ENCODE measurements at regions not wholly inside any gene's neighbourhood (a gene's known extent, or its start where the extent isn't known, plus 50 kb on each side); places are given as distances from the start of the nearest gene placed in this dataset.

- no peak for DNase-seq (ENCODE audit: low read depth in 2 of 2)
These were observed 498.9 kb upstream of the MGMT start for GRCh38 chr10:128967980-128968756.

DNA sequence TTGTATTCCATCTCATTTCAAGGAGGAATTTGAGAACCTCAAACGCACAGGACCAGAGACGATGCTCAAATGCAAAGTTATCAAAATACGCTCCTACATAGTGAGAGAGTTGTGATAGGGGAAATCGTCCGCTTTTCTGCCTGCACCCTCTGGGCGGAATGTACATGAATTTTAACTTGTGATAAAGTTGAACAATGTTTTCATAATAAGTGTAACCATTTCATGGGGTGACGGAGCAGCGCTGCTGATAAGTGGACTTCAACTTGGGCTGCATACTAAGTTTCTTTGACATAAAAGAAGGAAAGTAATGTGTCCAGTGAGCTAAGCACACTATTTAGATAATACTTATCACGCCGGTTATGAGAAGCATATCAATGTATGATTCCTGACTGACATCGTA is 497.5 kb upstream of the MGMT start:
- DNase-seq (ENCODE audit: low read depth in 2 of 2), result no peak

- DNase-seq (ENCODE audit: low read depth in 2 of 2), result no peak
These were observed 495.5 kb upstream of the MGMT start for GRCh38 chr10:128971374-128972035.

GRCh38 chr10:128972036-128972405 is 495.0 kb upstream of the MGMT start:
- no peak for DNase-seq (ENCODE audit: low read depth in 2 of 2)

GRCh38 chr10:128973221-128973620 is 493.8 kb upstream of the MGMT start:
- no peak for DNase-seq (ENCODE audit: low read depth in 2 of 2)

- no peak for DNase-seq (ENCODE audit: low read depth in 2 of 2)
These were observed 490.2 kb upstream of the MGMT start for GRCh38 chr10:128976856-128977255.

DNA sequence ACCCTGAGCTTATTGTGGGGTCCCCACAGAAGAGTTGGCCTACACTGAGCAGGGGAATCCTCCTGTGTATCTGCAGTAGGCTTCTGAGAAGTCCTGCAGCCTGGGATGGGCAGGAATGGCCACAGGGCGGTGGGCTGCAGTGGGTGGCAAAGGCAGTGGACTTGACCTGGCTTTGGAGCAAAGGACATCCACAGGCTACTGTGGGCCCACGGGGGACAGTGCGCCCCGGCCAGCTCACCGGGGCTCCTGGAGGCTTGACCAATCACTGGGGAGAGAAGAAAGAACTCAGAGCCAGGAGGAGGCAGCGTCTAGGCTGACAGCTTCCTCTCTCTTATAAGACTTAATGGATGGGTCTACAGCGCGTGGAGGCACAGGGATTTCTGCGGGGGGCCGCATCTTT is 488.8 kb upstream of the MGMT start:
- DNase-seq (ENCODE audit: low read depth in 2 of 2), result no peak

- no peak for DNase-seq (ENCODE audit: low read depth in 2 of 2)
These were observed 487.6 kb upstream of the MGMT start for GRCh38 chr10:128979405-128979804.

GRCh38 chr10:128981251-128981650 is 485.8 kb upstream of the MGMT start:
- DNase-seq (ENCODE audit: low read depth in 2 of 2), result no peak

- no peak for DNase-seq (ENCODE audit: low read depth in 2 of 2)
These were observed 485.0 kb upstream of the MGMT start for GRCh38 chr10:128981881-128982615.

DNA sequence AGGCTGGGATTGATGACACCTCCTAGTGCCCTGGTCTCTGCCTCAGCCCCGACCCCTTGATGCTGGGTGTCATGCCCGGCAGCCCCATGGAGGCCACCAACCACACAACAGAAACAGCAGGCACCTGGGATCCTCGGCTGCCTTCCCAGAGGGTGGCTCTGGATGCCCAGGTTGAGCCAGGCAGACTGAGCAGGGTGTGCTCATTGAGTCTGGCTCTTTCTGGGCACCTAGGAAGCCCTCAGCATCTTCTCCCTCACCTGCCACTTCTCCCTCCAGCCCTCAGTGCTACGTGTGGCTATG is 484.5 kb upstream of the MGMT start:
- no peak for DNase-seq (ENCODE audit: low read depth in 2 of 2)

DNA sequence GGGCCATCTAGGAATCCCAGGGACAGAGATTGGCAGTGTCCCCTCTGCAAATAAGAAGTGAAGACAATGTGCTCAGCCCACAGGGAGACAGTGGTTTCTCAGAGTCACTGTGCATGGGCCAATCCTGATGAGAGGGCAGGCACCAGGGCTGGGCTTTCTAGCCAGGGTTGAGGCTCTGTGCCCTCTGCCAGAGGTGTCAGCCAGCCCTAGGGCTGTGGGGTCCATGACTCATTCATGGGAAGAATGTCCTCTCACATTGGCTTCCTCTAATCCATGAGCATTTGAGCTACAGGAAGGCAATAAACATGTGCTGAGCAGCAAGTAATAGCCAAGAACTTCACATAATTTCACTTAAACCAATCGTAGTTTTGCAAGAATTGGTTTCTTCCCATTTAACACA is 482.0 kb upstream of the MGMT start:
- no peak for DNase-seq (ENCODE audit: low read depth in 2 of 2)

- no peak for DNase-seq (ENCODE audit: low read depth in 2 of 2)
These were observed 476.1 kb upstream of the MGMT start for GRCh38 chr10:128990986-128991385.

GRCh38 chr10:128992770-128993169 is 474.3 kb upstream of the MGMT start:
- DNase-seq (ENCODE audit: low read depth in 2 of 2), result no peak

- DNase-seq (ENCODE audit: low read depth in 2 of 2), result no peak
These were observed 473.6 kb upstream of the MGMT start for GRCh38 chr10:128993443-128993842.

DNA sequence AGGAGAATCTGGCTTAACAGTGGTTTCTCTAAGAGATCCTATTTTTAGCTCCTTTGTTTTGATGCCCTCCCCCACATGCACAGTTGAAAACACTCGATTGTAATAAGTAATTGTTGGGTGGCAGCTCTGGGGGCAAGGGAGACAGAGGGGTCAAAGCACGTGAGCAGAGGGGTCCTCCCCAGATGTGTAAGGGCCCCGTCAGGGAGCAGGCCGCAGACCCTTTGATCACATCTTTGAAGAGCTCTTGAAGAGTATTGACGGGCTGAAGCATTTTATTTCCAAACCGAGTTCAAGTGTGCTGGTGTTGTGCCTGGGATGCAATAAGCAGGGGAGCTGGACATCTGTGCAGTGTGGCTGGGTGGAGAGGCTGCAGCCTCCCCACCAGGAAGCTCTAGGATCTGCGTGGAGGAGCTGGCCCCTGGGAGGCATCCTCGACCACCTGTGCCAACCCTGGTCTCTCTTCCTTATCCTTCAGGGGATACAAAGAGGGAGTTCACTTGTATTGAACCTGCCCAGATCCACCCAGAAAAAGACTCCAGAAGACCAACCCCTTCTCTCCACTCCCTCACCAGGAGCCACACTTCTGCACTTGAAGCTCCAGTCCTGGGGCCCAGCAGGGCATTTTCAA is 473.0 kb upstream of the MGMT start:
- DNase-seq (ENCODE audit: low read depth in 2 of 2), result no peak

DNA sequence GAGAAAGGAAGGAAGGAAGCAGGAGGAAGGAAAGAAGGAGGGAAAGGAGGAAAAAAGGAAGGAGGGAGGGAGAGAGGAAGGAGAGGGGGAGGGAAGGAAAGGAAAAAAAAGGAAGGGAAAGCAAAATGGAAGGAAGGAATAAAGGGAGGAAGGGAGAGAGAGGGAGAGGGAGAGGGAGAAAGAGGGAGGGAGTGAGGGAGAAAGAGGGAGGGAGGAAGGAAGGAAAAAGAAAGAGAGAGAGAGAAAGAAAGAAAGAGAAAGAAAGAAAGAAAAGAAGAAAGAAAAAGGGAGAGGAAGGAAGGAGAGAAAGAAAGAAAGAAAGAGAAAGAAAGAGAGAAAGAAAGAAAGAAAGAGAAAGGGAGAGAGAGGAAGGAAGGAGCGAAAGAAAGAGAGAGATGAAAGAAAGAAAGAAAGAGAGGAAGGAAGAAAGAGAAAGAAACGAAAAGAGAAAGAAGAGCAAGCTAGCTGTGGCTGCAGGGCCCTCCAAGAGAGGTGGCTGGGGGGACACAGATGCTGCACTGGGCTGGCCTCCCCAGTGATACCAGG is 472.4 kb upstream of the MGMT start:
- no peak for DNase-seq (ENCODE audit: low read depth in 2 of 2)

GRCh38 chr10:128995676-128996075 is 471.4 kb upstream of the MGMT start:
- no peak for DNase-seq (ENCODE audit: low read depth in 2 of 2)

DNA sequence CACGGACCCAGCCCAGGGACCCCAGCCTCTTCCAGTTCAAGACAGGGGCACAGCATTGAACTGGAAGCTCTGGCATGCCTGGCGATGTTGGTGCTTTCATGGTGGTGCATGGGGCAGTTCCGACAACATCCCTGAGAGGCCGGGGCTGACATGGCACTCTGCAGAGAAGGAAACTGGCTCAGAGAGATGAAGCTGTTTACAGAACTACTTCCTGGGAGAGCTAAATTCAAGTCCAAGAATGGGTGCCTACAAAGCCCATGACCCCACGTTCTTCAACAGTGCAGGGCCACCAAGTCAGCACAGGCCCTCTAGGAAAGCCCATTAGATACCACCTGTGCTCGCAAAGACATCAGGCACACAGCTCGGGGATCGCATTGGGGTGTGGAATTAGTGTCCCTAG is 470.9 kb upstream of the MGMT start:
- no peak for DNase-seq (ENCODE audit: low read depth in 2 of 2)

DNA sequence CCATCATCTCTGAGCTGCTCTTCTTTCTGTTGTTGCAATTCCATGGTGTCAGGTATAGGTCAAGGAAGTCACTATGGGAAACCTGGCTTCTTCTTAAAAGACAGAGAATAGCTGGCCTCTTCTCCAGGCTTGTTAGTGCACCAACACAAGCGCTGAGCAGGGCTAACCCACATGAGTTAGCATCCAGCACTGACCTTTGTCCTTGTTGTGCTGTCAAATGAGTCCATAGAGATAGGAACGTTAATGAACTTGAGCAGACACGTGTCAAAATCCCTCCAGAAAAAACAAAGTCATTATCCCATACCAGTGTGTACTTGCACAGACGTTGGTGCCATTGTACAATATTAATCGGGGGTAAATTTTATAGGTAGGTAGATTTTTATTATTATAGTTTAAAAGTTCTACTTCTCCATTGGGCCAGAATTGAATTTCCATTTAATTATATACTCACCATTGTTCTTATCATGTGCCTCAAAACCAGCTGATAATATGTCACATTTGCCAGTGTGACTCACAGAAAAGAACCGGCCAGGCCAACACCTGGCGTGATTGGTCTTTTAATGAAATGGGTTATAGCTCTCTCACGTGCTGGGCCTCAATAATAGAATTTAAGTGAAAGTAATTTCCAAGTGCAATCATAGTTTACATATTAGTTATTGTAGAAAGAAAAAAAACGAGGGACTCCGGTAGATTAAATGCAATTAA is 468.8 kb upstream of the MGMT start:
- no peak for DNase-seq (ENCODE audit: low read depth in 2 of 2)

- no peak for DNase-seq (ENCODE audit: low read depth in 2 of 2)
These were observed 462.6 kb upstream of the MGMT start for GRCh38 chr10:129004398-129004797.

DNA sequence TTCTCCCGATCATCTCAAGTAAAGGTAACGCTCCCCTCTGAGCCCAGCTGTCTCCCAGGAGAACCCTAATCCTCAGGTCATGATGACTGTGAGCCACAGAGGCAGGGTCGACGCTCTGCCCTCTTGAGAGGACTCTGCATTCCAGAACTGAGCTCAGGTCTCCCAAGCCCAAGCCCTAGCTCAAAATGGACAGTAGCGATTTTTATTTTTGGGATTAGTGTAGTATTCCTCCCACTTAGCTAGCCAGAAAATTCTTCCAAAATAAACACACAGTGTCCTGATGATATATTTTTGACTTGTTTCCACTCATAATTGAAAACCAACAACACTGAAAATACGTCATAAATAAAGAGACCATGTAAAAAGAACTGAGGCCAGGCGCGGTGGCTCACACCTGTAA is 462.0 kb upstream of the MGMT start:
- no peak for DNase-seq (ENCODE audit: low read depth in 2 of 2)
